ENCODE measurements at regions not wholly inside any gene's neighbourhood (a gene's known extent, or its start where the extent isn't known, plus 50 kb on each side); places are given as distances from the start of the nearest gene placed in this dataset.

DNA sequence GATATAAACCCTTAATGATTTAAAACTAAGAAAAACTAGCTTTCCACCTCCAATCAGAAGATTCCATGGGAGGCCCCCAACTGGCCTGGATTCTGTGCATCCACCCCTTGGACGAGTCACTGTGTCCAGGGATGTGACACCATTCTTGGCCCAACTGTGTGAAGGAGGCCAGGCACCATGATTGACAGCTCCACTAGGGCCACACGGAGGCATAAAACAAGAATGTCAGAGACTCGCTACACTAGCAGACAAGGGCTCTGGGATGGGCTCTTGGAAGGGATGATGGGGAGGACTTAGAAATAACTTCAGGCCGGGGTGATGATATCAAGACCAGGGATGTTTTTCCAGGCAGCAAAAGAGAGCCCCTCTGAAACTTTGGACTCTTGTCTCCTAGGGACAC, 117.8 kb upstream of the GNAO1 start:
- TF ChIP-seq, protein P1, sequence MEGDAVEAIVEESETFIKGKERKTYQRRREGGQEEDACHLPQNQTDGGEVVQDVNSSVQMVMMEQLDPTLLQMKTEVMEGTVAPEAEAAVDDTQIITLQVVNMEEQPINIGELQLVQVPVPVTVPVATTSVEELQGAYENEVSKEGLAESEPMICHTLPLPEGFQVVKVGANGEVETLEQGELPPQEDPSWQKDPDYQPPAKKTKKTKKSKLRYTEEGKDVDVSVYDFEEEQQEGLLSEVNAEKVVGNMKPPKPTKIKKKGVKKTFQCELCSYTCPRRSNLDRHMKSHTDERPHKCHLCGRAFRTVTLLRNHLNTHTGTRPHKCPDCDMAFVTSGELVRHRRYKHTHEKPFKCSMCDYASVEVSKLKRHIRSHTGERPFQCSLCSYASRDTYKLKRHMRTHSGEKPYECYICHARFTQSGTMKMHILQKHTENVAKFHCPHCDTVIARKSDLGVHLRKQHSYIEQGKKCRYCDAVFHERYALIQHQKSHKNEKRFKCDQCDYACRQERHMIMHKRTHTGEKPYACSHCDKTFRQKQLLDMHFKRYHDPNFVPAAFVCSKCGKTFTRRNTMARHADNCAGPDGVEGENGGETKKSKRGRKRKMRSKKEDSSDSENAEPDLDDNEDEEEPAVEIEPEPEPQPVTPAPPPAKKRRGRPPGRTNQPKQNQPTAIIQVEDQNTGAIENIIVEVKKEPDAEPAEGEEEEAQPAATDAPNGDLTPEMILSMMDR (conservative IDR thresholded peaks at IDR 0.05; ENCODE audit: low read depth, low read length), result no peak
- TF ChIP-seq EZH2 (IDR thresholded peaks at IDR 0.05; ENCODE audit: low read length, unreplicated experiment) (no peak), EZH2phosphoT487 (IDR thresholded peaks at IDR 0.05; ENCODE audit: borderline replicate concordance, low read length) (no peak)

Measured in PC-3 (cell line).